NCI-H146 treated with DMSO at 0.1 percent for 48 hours (cell line): ENCODE measurements at regions not wholly inside any gene's neighbourhood (a gene's known extent, or its start where the extent isn't known, plus 50 kb on each side); places are given as distances from the start of the nearest gene placed in this dataset.

Source experiments
- DNase-seq: peaks from one replicate; lab custom pipeline; 2025; ENCODE audit not compliant: unreplicated experiment; lab: John Stamatoyannopoulos, UW

GRCh38 chr14:76927971-76928700 is 100.4 kb downstream of the IRF2BPL start:
- DNase-seq: no peak

- DNase-seq: no peak
Observed at GRCh38 chr14:76926521-76927251, 100.5 kb downstream of the LRRC74A start.

GRCh38 chr14:76925097-76925441 is 98.9 kb downstream of the LRRC74A start:
- no peak for DNase-seq

GRCh38 chr14:76924371-76925096 is 98.3 kb downstream of the LRRC74A start:
- DNase-seq: peak; percentile 87

- DNase-seq: no peak
Observed at GRCh38 chr14:76923431-76924370, 97.5 kb downstream of the LRRC74A start.

GRCh38 chr14:76922584-76922983 is 96.4 kb downstream of the LRRC74A start:
- DNase-seq: no peak

- no peak for DNase-seq
Observed at GRCh38 chr14:76922092-76922491, 95.9 kb downstream of the LRRC74A start.

GRCh38 chr14:76921088-76921399 is 94.8 kb downstream of the LRRC74A start:
- no peak for DNase-seq

GRCh38 chr14:76920331-76921087 is 94.3 kb downstream of the LRRC74A start:
- DNase-seq: no peak

- peak; percentile 79 for DNase-seq
Observed at GRCh38 chr14:76919431-76920330, 93.5 kb downstream of the LRRC74A start.
